GM12878 (cell line): ENCODE measurements at regions not wholly inside any gene's neighbourhood (a gene's known extent, or its start where the extent isn't known, plus 50 kb on each side); places are given as distances from the start of the nearest gene placed in this dataset.
A peak's percentile ranks its signal among the peaks of the same experiment; 100 is the strongest.

Experiments used
- EGR1 ChIP-seq, 2 experiments: IDR thresholded peaks; 1 replicate in 1 of 2; 2 replicates in 1 of 2; pipeline ENCODE4 v1.6.1; 2011 to 2012; ENCODE audit warnings: low read depth in 2 of 2, low read length in 2 of 2, borderline replicate concordance in 1 of 2, mild to moderate bottlenecking in 1 of 2, moderate library complexity in 1 of 2
- EP300 ChIP-seq, 2 experiments: fragments of 150-350 bp in 1 of 2; IDR thresholded peaks; 2 replicates each; pipeline ENCODE4 v1.6.1; 2011 to 2012; ENCODE audit warnings: low read depth in 2 of 2, low read length in 2 of 2, borderline replicate concordance in 1 of 2, improper control_type of control experiment in 1 of 2, inconsistent platforms in 1 of 2; ENCODE audit not compliant: control insufficient read depth in 1 of 2
- ESRRA ChIP-seq: IDR thresholded peaks from 2 replicates; pipeline ENCODE4 v1.6.1; 2012; ENCODE audit warnings: mild to moderate bottlenecking, low read length, improper control_type of control experiment
- GABPA ChIP-seq: IDR thresholded peaks from 2 replicates; pipeline ENCODE4 v1.6.1; 2014; ENCODE audit warnings: antibody characterized with exemption, low read depth, mild to moderate bottlenecking, inconsistent platforms
- GATAD2B ChIP-seq: fragments of 450-650 bp; conservative IDR thresholded peaks from 2 replicates; pipeline ENCODE4 v1.6.1; 2017; ENCODE audit warnings: low read depth, mild to moderate bottlenecking, moderate library complexity
- HCFC1 ChIP-seq: fragments of 150-350 bp; IDR thresholded peaks from 2 replicates; pipeline ENCODE4 v1.6.1; 2014; ENCODE audit warnings: low read length
- IKZF1 ChIP-seq: fragments of 450-650 bp; conservative IDR thresholded peaks from 2 replicates; pipeline ENCODE4 v1.6.1; 2017; ENCODE audit warnings: antibody characterized with exemption, mild to moderate bottlenecking
- NFYB ChIP-seq: IDR thresholded peaks from 2 replicates; pipeline ENCODE4 v1.6.1; 2011; ENCODE audit warnings: low read depth, mild to moderate bottlenecking, low read length, improper control_type of control experiment, moderate library complexity; ENCODE audit not compliant: insufficient read depth
- NR2C1 ChIP-seq: fragments of 450-650 bp; IDR thresholded peaks from 2 replicates; pipeline ENCODE4 v1.6.1; 2017; ENCODE audit warnings: antibody characterized with exemption, mild to moderate bottlenecking, moderate library complexity
- PAX5 ChIP-seq: IDR thresholded peaks from 2 replicates; pipeline ENCODE4 v1.6.1; 2011; ENCODE audit warnings: low read depth, low read length, borderline replicate concordance
- PML ChIP-seq: IDR thresholded peaks from 2 replicates; pipeline ENCODE4 v1.6.1; 2012; ENCODE audit warnings: low read length, inconsistent platforms
- RCOR1 ChIP-seq: conservative IDR thresholded peaks from 2 replicates; pipeline ENCODE4 v1.6.1; 2012; ENCODE audit warnings: low read depth, low read length, improper control_type of control experiment
- SREBF2 ChIP-seq: IDR thresholded peaks from 2 replicates; pipeline ENCODE4 v1.6.1; 2012; ENCODE audit warnings: mild to moderate bottlenecking, low read length
- SUPT20H ChIP-seq: IDR thresholded peaks from 2 replicates; pipeline ENCODE4 v1.6.1; 2011; ENCODE audit warnings: low read depth, mild to moderate bottlenecking, low read length, moderate library complexity, borderline replicate concordance; ENCODE audit not compliant: control insufficient read depth
- TCF3 ChIP-seq: IDR thresholded peaks from 2 replicates; pipeline ENCODE4 v1.6.1; 2012; ENCODE audit warnings: low read depth, mild to moderate bottlenecking, low read length, borderline replicate concordance; ENCODE audit not compliant: insufficient read depth
- TCF7 ChIP-seq: IDR thresholded peaks from 2 replicates; pipeline ENCODE4 v1.6.1; 2014; ENCODE audit warnings: antibody characterized with exemption, borderline replicate concordance
- YBX1 ChIP-seq: fragments of 450-650 bp; IDR thresholded peaks from 2 replicates; pipeline ENCODE4 v1.6.1; 2016; ENCODE audit warnings: antibody characterized with exemption
- ZBTB4 ChIP-seq: fragments of 450-650 bp; formaldehyde crosslinking; IDR thresholded peaks from 2 replicates; pipeline ENCODE4 v1.4.0; 2022; ENCODE audit warnings: mild to moderate bottlenecking, moderate library complexity
- ZNF384 ChIP-seq: IDR thresholded peaks from 2 replicates; pipeline ENCODE4 v1.6.1; 2012; ENCODE audit warnings: low read depth, mild to moderate bottlenecking, low read length, improper control_type of control experiment, borderline replicate concordance
- ZSCAN29 ChIP-seq: fragments of 450-650 bp; IDR thresholded peaks from 2 replicates; pipeline ENCODE4 v1.6.1; 2017; ENCODE audit warnings: mild to moderate bottlenecking, moderate library complexity
- TF ChIP-seq, protein P1 (sequence below): IDR thresholded peaks from 2 replicates; pipeline ENCODE4 v1.6.1; 2012; ENCODE audit warnings: low read depth, low read length, improper control_type of control experiment

DNA sequence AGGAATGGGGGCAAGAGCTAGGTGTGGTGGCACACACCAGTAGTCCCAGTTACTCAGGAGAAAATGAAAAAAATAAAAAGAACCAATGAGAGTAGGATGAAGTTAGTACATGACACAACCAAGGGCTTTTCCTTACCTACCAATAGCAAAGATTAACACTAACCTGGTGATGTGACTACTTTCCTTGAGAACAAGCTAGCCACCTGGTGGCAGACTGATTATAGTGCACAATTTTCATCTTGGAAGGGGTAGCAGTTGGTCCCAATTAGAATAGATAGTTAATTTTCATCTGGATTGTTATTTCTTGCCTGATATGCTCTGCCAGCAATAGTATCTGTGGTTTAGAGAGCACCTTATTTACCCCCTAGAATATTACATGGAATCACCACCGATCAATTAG is 1216.8 kb upstream of the PABPC4L start (continued):
- no peak for TF ChIP-seq TCF3
- no peak for TF ChIP-seq YBX1
- TF ChIP-seq ZBTB4 = no peak
- no peak for TF ChIP-seq GABPA
- no peak for TF ChIP-seq EGR1 (IDR thresholded peaks at IDR 0.05; ENCODE audit: borderline replicate concordance in 1 of 2, low read depth in 2 of 2, low read length in 2 of 2)
- no peak for TF ChIP-seq ZNF384
- TF ChIP-seq GATAD2B = no peak
- no peak for TF ChIP-seq SREBF2
- no peak for TF ChIP-seq NR2C1
- TF ChIP-seq SUPT20H = no peak
- TF ChIP-seq, protein P1, sequence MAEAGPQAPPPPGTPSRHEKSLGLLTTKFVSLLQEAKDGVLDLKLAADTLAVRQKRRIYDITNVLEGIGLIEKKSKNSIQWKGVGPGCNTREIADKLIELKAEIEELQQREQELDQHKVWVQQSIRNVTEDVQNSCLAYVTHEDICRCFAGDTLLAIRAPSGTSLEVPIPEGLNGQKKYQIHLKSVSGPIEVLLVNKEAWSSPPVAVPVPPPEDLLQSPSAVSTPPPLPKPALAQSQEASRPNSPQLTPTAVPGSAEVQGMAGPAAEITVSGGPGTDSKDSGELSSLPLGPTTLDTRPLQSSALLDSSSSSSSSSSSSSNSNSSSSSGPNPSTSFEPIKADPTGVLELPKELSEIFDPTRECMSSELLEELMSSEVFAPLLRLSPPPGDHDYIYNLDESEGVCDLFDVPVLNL = no peak
- TF ChIP-seq HCFC1 = no peak
- no peak for TF ChIP-seq IKZF1
- no peak for TF ChIP-seq TCF7
- no peak for TF ChIP-seq ESRRA
- TF ChIP-seq NFYB = 0 out of 2 replicates have a peak, but pooled peaks have one; percentile 8
- no peak for TF ChIP-seq PML
- TF ChIP-seq PAX5 = no peak
- TF ChIP-seq RCOR1 = no peak
- TF ChIP-seq EP300 (IDR thresholded peaks at IDR 0.05; ENCODE audit: borderline replicate concordance in 1 of 2, control insufficient read depth in 1 of 2, low read depth in 2 of 2, low read length in 2 of 2) = no peak
- no peak for TF ChIP-seq ZSCAN29
